GM13976 (cell line): ENCODE measurements at regions not wholly inside any gene's neighbourhood (a gene's known extent, or its start where the extent isn't known, plus 50 kb on each side); places are given as distances from the start of the nearest gene placed in this dataset.

Source experiments
- DNase-seq: peaks from one replicate; pipeline ENCODE4 v3.0.0; 2012; ENCODE audit warnings: low spot score
- CTCF ChIP-seq: IDR thresholded peaks from 2 replicates; pipeline ENCODE4 v1.5.1; 2012; ENCODE audit warnings: borderline replicate concordance, mild to moderate bottlenecking; ENCODE audit not compliant: insufficient read depth; ENCODE audit errors: extremely low read depth, missing control alignments, control extremely low read depth
- in situ Hi-C: fragments of 300-500 bp; cut with MboI; formaldehyde crosslinking; loops from one replicate; pipeline ENCODE4 v1.12.0; 2022; ENCODE audit warnings: low sequenced_read_pairs, mixed read lengths, inconsistent platforms; ENCODE audit not compliant: unreplicated experiment

GRCh38 chr5:143879646-143880045 lies 67.7 kb downstream of the HMHB1 start:
- no peak for DNase-seq
- in situ Hi-C loops: no loop called here
- TF ChIP-seq CTCF: no peak

- no peak for DNase-seq
- in situ Hi-C loops: no loop called here
- no peak for TF ChIP-seq CTCF
These were observed 68.2 kb downstream of the HMHB1 start for GRCh38 chr5:143880178-143880577.

- no peak for DNase-seq
- no peak for TF ChIP-seq CTCF
- in situ Hi-C loops: no loop called here
These were observed 70.6 kb downstream of the HMHB1 start for GRCh38 chr5:143882520-143882919.

GRCh38 chr5:143886096-143886495 lies 74.1 kb downstream of the HMHB1 start:
- no peak for DNase-seq
- no peak for TF ChIP-seq CTCF
- in situ Hi-C loops: no loop called here

GRCh38 chr5:143886651-143887638 lies 75.0 kb downstream of the HMHB1 start:
- no peak for TF ChIP-seq CTCF
- DNase-seq: no peak
- in situ Hi-C loops: no loop called here

GRCh38 chr5:143887903-143888665 lies 76.1 kb downstream of the HMHB1 start:
- DNase-seq: no peak
- no peak for TF ChIP-seq CTCF
- in situ Hi-C loops: no loop called here
